NOMO-1 treated with dmso at 0.1 percent for 144 hours (cell line): ENCODE measurements at regions not wholly inside any gene's neighbourhood (a gene's known extent, or its start where the extent isn't known, plus 50 kb on each side); places are given as distances from the start of the nearest gene placed in this dataset.

Source experiments
- DNase-seq: peaks from one replicate; lab custom pipeline; 2025; ENCODE audit not compliant: unreplicated experiment; lab: John Stamatoyannopoulos, UW

DNA sequence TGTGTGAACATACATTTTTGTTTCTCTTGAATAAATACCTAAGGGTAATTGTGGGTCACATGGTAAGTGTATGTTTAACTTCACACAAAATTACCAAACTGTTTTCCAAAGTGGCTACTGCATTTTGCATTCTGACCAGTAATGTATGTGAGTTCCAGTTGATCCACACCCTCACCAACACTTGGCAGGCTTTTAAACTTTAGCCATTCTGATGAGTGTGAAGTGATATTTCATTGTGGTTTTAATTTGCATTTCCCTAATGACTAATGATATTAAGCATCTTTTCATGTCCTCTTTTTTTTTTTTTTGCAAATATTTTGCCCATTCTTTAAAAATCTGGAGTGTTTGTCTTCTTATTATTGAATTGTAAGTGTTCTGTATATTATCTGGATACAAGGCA lies 53.5 kb upstream of the MAST4 start:
- no peak for DNase-seq
